ENCODE measurements at regions not wholly inside any gene's neighbourhood (a gene's known extent, or its start where the extent isn't known, plus 50 kb on each side); places are given as distances from the start of the nearest gene placed in this dataset.

- TF ChIP-seq SMARCE1 (IDR thresholded peaks at IDR 0.05) (no peak), BRF2 (IDR thresholded peaks at IDR 0.05; ENCODE audit: borderline replicate concordance, insufficient read depth, insufficient read length) (no peak), ZNF175 (CRISPR knock-in tag; IDR thresholded peaks at IDR 0.05; ENCODE audit: low read depth) (no peak), MECOM (CRISPR knock-in tag; IDR thresholded peaks at IDR 0.05) (no peak), PPARD (CRISPR knock-in tag; IDR thresholded peaks at IDR 0.05) (no peak)
These were observed 276.9 kb upstream of the PLPP4 start for GRCh38 chr10:120180160-120180559.
